ENCODE measurements at regions not wholly inside any gene's neighbourhood (a gene's known extent, or its start where the extent isn't known, plus 50 kb on each side); places are given as distances from the start of the nearest gene placed in this dataset.

DNA sequence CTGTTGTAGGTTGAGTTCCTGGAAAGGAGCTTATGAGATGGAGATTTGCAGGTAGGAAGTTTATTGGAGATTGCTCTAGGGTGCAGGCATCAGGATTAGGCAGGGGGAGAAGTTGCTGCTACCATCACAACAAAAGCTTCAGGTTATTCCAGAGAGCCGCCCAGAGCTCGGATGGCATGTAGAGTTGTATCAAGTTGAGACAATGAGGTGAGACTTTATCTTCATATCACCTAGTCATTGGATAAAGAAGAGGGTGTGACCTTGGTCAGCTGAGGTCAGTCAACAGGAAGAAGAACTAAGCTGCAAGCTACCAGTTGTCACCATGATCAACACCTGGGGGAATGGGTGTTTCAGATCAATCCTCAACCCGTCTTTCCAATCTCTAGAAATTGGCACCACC lies 342.0 kb downstream of the RFC3 start:
- TF ChIP-seq, protein P1, sequence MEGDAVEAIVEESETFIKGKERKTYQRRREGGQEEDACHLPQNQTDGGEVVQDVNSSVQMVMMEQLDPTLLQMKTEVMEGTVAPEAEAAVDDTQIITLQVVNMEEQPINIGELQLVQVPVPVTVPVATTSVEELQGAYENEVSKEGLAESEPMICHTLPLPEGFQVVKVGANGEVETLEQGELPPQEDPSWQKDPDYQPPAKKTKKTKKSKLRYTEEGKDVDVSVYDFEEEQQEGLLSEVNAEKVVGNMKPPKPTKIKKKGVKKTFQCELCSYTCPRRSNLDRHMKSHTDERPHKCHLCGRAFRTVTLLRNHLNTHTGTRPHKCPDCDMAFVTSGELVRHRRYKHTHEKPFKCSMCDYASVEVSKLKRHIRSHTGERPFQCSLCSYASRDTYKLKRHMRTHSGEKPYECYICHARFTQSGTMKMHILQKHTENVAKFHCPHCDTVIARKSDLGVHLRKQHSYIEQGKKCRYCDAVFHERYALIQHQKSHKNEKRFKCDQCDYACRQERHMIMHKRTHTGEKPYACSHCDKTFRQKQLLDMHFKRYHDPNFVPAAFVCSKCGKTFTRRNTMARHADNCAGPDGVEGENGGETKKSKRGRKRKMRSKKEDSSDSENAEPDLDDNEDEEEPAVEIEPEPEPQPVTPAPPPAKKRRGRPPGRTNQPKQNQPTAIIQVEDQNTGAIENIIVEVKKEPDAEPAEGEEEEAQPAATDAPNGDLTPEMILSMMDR (IDR thresholded peaks at IDR 0.05; ENCODE audit: insufficient read depth, low read length, poor library complexity, severe bottlenecking) = no peak
- H3K27me3 ChIP-seq (replicated peaks; ENCODE audit: control insufficient read depth, insufficient read depth, low read length) = no peaks in the 10 kb centered on the region
- no peak overlapping the region for H3K4me3 ChIP-seq (replicated peaks; ENCODE audit: low read depth, low read length)
- H3K36me3 ChIP-seq (ENCODE audit: control insufficient read depth, insufficient read depth, low read length) = no peaks in the 10 kb centered on the region
- no peak for DNase-seq (ENCODE audit: extremely low read depth, insufficient read length)

DNA sequence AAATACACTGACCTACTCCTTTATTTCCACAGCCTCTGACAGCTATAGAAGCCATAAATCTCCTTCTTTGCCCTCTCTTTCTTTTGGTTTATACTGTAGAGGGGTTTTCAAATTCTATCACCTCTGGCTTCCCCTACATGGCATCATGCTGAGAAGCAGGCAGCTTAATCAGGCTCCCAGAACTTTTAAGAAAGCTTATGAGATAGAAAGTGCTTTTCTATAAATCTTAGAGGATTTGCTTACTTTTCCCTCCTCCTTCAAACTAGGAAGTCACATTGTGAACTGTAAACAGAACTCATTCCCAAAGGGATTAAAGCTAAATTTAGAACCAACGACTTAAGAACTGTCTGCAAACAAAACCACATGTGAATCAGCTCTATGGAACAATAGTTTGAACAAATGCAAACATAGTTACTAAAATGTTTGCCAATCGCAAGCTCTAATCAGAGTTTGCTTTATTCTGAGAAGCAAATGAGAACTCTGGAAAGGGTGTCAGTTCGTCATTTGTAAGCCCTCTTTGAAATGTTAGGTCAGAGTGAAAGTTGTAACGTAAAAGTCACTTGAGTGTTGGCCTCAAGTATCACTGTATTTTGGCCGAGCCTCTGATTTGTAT lies 344.1 kb downstream of the RFC3 start:
- TF ChIP-seq, protein P1 (IDR thresholded peaks at IDR 0.05; ENCODE audit: insufficient read depth, low read length, poor library complexity, severe bottlenecking) = no peak
- no peak overlapping the region for H3K4me3 ChIP-seq (replicated peaks; ENCODE audit: low read depth, low read length)
- H3K36me3 ChIP-seq (ENCODE audit: control insufficient read depth, insufficient read depth, low read length) = no peaks in the 10 kb centered on the region
- H3K27me3 ChIP-seq (replicated peaks; ENCODE audit: control insufficient read depth, insufficient read depth, low read length) = no peaks in the 10 kb centered on the region
- DNase-seq (ENCODE audit: extremely low read depth, insufficient read length) = no peak

DNA sequence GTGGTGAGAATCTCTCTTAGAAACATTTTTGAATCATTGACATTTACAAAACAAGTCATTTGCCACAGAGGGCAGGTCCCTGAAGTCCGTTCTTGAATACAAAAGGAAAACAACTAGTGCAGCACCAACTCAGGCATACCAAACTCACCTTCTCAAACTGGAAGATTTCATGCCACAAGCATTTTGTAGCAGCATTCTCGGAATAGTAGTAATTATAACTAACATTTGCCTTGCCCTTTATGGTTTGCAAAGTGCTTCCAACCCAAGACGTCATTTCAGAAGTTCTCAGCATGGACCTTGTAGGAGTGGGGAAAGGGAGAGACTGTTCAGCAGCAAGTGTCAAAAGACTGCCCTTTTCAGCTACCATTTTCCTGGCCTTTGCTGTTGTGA lies 344.6 kb downstream of the RFC3 start:
- no peak for DNase-seq (ENCODE audit: extremely low read depth, insufficient read length)

DNA sequence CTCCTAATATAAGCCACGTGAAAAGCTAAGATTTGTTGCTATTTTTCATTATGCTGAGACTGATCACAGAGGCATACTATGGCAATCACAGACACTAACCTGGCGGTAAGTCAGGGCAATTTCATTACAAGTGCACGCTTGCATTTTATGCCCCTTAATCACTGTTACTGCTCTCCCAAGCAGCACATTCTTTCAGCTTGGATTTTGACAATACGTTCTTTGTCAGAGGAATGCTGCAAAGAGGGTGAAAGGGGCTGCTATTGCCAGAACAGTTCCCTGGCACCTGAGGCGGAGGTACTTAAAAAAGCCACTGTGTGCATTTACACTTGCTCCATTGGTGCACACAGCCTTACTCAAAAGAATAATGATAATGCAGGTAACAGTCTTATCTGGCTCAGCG lies 346.6 kb downstream of the RFC3 start:
- H3K36me3 ChIP-seq (ENCODE audit: control insufficient read depth, insufficient read depth, low read length) = no peaks in the 10 kb centered on the region
- no peak overlapping the region for H3K4me3 ChIP-seq (replicated peaks; ENCODE audit: low read depth, low read length)
- no peaks in the 10 kb centered on the region for H3K27me3 ChIP-seq (replicated peaks; ENCODE audit: control insufficient read depth, insufficient read depth, low read length)
- no peak for DNase-seq (ENCODE audit: extremely low read depth, insufficient read length)
- TF ChIP-seq, protein P1 (IDR thresholded peaks at IDR 0.05; ENCODE audit: insufficient read depth, low read length, poor library complexity, severe bottlenecking) = no peak

More for the DNA sequence above, 344.6 kb downstream of the RFC3 start:
- TF ChIP-seq, protein P1 (IDR thresholded peaks at IDR 0.05; ENCODE audit: insufficient read depth, low read length, poor library complexity, severe bottlenecking) = no peak
- H3K27me3 ChIP-seq (replicated peaks; ENCODE audit: control insufficient read depth, insufficient read depth, low read length) = no peaks in the 10 kb centered on the region
- no peak overlapping the region for H3K4me3 ChIP-seq (replicated peaks; ENCODE audit: low read depth, low read length)
- no peaks in the 10 kb centered on the region for H3K36me3 ChIP-seq (ENCODE audit: control insufficient read depth, insufficient read depth, low read length)

DNA sequence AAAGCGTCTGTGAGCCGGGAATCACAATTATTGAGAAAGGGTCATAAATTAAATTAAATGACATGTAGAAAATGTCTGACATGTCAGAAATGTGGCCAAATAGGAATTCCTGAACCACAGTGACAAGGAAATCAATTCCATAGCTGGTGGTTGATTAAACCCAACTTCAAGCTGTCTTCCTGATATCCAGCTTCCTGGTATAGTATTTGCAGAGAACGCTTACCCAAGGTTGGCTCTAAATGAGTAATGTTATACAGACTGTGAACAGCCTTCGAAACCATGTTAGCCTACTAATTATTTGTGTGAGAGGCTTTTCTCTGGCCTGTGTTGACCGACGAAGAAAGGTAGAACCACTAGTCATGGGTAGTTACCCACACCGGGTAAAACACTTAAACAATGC lies 347.2 kb downstream of the RFC3 start:
- Histone ChIP-seq H3K4me3 (replicated peaks; ENCODE audit: low read depth, low read length) (no peak overlapping the region), H3K36me3 (ENCODE audit: control insufficient read depth, insufficient read depth, low read length) (no peaks in the 10 kb centered on the region), H3K27me3 (replicated peaks; ENCODE audit: control insufficient read depth, insufficient read depth, low read length) (no peaks in the 10 kb centered on the region)
- no peak for DNase-seq (ENCODE audit: extremely low read depth, insufficient read length)
- TF ChIP-seq, protein P1 (IDR thresholded peaks at IDR 0.05; ENCODE audit: insufficient read depth, low read length, poor library complexity, severe bottlenecking) = no peak

GRCh38 chr13:34166406-34166805 lies 348.5 kb downstream of the RFC3 start:
- DNase-seq (ENCODE audit: extremely low read depth, insufficient read length) = no peak
- TF ChIP-seq, protein P1 (IDR thresholded peaks at IDR 0.05; ENCODE audit: insufficient read depth, low read length, poor library complexity, severe bottlenecking) = no peak
- Histone ChIP-seq H3K36me3 (ENCODE audit: control insufficient read depth, insufficient read depth, low read length) (no peaks in the 10 kb centered on the region), H3K27me3 (replicated peaks; ENCODE audit: control insufficient read depth, insufficient read depth, low read length) (no peaks in the 10 kb centered on the region), H3K4me3 (replicated peaks; ENCODE audit: low read depth, low read length) (no peak overlapping the region)
